KMS-11 (cell line): ENCODE measurements at regions not wholly inside any gene's neighbourhood (a gene's known extent, or its start where the extent isn't known, plus 50 kb on each side); places are given as distances from the start of the nearest gene placed in this dataset.
"Not testable (repeated sequence)": the region's sequence is repeated elsewhere in the genome, so short reads cannot be mapped to it uniquely, and the experiment has no call there.

Experiments used
- H2AFZ ChIP-seq: fragments of 200-600 bp; sonication (generic); 2 replicates; pipeline ENCODE4 v1.6.1; 2016; ENCODE audit warnings: antibody characterized with exemption, mixed run types, low read depth
- H3K27ac ChIP-seq: fragments of 200-600 bp; sonication (generic); 2 replicates; pipeline ENCODE4 v1.6.1; 2016; ENCODE audit warnings: mild to moderate bottlenecking, mixed run types
- H3K27me3 ChIP-seq: fragments of 200-600 bp; sonication (generic); 2 replicates; pipeline ENCODE4 v1.6.1; 2017; ENCODE audit warnings: mild to moderate bottlenecking, low read depth, mixed run types, moderate library complexity; ENCODE audit not compliant: insufficient read depth
- H3K36me3 ChIP-seq: fragments of 200-600 bp; sonication (generic); 2 replicates; pipeline ENCODE4 v1.6.1; 2017; ENCODE audit warnings: mild to moderate bottlenecking, mixed run types; ENCODE audit not compliant: insufficient read depth
- H3K4me1 ChIP-seq: fragments of 200-600 bp; sonication (generic); 2 replicates; pipeline ENCODE4 v1.6.1; 2016; ENCODE audit warnings: mild to moderate bottlenecking, low read depth, mixed run types; ENCODE audit not compliant: poor library complexity, severe bottlenecking
- H3K4me2 ChIP-seq: fragments of 200-600 bp; sonication (generic); 2 replicates; pipeline ENCODE4 v1.7.0; 2016; ENCODE audit warnings: mild to moderate bottlenecking, mixed run types
- H3K4me3 ChIP-seq: fragments of 200-600 bp; sonication (generic); IDR thresholded peaks from 2 replicates; pipeline ENCODE4 v1.6.1; 2017; ENCODE audit warnings: low read depth, low read length, mixed read lengths; ENCODE audit not compliant: insufficient read depth
- H3K79me2 ChIP-seq: fragments of 200-600 bp; sonication (generic); 2 replicates; pipeline ENCODE4 v1.6.1; 2016; ENCODE audit warnings: low read depth, mixed run types; ENCODE audit not compliant: insufficient read depth
- H3K9ac ChIP-seq: fragments of 200-600 bp; sonication (generic); 2 replicates; pipeline ENCODE4 v1.6.1; 2016; ENCODE audit warnings: mild to moderate bottlenecking, mixed run types
- H4K20me1 ChIP-seq: fragments of 200-600 bp; sonication (generic); 2 replicates; pipeline ENCODE4 v1.6.1; 2016; ENCODE audit warnings: mild to moderate bottlenecking, mixed run types; ENCODE audit not compliant: insufficient read depth
- TF ChIP-seq, protein P1 (sequence below): fragments of 200-600 bp; sonication (generic); conservative IDR thresholded peaks from 2 replicates; pipeline ENCODE4 v1.6.1; 2017; ENCODE audit warnings: low read depth, mild to moderate bottlenecking, antibody characterized with exemption, low read length, moderate library complexity, mixed read lengths

DNA sequence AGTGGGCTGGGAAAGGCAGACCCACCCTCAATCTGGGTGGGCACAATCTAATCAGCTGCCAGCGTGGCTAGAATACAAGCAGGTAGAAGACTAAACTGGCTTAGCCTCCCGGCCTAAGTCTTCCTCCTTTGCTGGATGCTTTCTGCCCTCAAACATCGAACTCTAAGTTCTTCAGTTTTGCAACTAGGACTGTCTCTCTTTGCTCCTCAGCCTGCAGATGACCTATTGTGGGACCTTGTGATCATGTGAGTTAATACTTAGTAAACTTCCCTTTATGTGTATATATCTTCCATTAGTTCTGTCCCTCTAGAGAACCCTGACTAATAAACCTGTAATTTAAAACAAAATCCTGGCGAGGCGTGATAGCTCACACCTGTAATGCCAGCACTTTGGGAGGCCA, 51.8 kb upstream of the SLC39A8 start:
- H3K27ac ChIP-seq, H3K36me3 ChIP-seq, H3K27me3 ChIP-seq, H4K20me1 ChIP-seq, H2AFZ ChIP-seq, H3K4me2 ChIP-seq, H3K79me2 ChIP-seq, H3K4me1 ChIP-seq, H3K9ac ChIP-seq, H3K4me3 ChIP-seq: not testable (repeated sequence)

DNA sequence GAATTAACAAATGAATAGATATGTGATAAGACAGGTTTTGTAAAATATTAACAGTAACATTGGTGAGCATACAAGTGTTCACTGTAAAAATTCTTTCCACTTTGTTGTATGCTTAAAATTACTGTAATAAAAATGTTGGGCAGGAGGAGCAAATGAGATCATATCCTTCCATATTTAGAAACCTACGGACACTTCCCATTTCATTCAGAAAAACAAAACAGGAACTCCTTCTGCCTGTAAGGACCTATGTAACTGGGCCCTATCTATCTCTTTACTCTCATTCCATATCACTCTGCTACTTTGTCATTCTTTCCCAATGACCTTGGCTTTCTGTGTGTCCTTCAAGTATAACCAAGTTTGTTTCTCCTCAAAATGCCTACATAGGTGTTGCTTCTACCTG, 53.7 kb upstream of the SLC39A8 start:
- Histone ChIP-seq H3K79me2 (no peaks in the 10 kb centered on the region), H3K4me1 (no peaks in the 10 kb centered on the region), H3K27ac (no peak overlapping the region), H3K4me2 (no peak overlapping the region), H2AFZ (no peak overlapping the region), H3K36me3 (no peaks in the 10 kb centered on the region), H3K9ac (no peak overlapping the region), H3K4me3 (no peak overlapping the region), H4K20me1 (no peaks in the 10 kb centered on the region), H3K27me3 (no peaks in the 10 kb centered on the region)
- TF ChIP-seq, protein P1, sequence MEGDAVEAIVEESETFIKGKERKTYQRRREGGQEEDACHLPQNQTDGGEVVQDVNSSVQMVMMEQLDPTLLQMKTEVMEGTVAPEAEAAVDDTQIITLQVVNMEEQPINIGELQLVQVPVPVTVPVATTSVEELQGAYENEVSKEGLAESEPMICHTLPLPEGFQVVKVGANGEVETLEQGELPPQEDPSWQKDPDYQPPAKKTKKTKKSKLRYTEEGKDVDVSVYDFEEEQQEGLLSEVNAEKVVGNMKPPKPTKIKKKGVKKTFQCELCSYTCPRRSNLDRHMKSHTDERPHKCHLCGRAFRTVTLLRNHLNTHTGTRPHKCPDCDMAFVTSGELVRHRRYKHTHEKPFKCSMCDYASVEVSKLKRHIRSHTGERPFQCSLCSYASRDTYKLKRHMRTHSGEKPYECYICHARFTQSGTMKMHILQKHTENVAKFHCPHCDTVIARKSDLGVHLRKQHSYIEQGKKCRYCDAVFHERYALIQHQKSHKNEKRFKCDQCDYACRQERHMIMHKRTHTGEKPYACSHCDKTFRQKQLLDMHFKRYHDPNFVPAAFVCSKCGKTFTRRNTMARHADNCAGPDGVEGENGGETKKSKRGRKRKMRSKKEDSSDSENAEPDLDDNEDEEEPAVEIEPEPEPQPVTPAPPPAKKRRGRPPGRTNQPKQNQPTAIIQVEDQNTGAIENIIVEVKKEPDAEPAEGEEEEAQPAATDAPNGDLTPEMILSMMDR, result no peak

DNA sequence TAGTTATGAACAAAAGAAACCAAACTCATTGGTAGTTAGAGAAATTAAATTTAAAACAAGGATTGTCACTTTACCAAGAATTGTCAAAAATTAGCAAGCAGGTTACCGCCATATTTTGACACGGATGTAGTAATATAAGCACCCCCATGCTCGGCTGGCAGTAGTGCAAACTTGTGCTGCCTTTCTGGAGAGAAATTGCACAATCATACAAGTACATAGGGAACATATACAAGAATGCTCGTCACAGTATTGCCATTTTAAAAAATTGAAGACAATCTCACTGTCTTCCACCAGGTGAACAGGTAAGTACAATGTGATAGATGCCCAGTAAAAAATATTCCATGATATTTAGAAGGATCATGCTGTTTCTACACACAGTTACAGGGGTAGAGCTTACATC, 55.6 kb upstream of the SLC39A8 start:
- H3K4me3 ChIP-seq, result no peak overlapping the region
- TF ChIP-seq, protein P1, result no peak

DNA sequence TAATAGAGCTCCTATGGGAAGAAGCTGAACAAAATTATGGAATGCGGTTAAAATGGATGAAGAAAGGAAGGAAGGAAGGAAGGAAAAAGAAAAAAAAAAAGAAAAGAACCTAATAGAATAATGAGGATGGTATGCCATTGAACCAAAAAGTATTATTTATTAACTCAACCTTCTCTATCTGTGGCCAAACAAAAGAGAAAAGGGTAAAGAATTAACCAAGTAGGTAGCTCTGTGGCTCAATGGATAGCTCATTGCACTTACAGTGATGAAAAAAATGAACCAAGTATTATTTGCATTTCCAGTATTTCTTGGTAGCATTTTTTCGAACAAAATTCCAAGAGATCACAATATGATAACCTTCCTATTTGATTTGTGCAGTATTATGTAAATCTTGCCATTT, 56.9 kb upstream of the SLC39A8 start:
- Histone ChIP-seq H3K4me1 (no peaks in the 10 kb centered on the region), H3K36me3 (no peaks in the 10 kb centered on the region), H3K27me3 (no peaks in the 10 kb centered on the region), H3K9ac (no peak overlapping the region), H4K20me1 (no peaks in the 10 kb centered on the region), H3K79me2 (no peaks in the 10 kb centered on the region), H3K4me3 (no peak overlapping the region), H3K27ac (no peak overlapping the region), H2AFZ (no peak overlapping the region), H3K4me2 (no peak overlapping the region)
- TF ChIP-seq, protein P1, result no peak

More for the DNA sequence above, 55.6 kb upstream of the SLC39A8 start:
- Histone ChIP-seq H3K4me2 (no peak overlapping the region), H3K9ac (no peak overlapping the region), H3K36me3 (no peaks in the 10 kb centered on the region), H2AFZ (no peak overlapping the region), H3K79me2 (no peaks in the 10 kb centered on the region), H4K20me1 (no peaks in the 10 kb centered on the region), H3K27ac (no peak overlapping the region), H3K4me1 (no peaks in the 10 kb centered on the region), H3K27me3 (no peaks in the 10 kb centered on the region)

DNA sequence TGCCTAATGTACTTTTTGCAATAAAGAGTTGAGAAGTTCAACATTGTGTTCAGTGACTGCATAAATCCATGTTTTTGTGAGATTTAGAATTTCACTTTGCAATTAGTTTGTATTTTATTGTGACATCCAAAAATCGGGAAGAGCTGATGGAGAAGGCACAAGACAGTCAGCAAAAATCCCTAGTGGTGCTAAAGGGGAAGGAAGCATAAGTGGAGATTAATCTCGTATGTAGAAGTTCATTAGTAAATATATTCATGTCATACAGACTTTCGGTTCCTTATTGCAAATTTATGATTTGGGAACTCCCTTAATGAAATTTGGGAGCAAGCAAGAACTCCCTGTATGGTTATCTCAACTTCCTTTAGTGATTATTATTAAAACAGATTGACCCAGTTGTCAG, 57.8 kb upstream of the SLC39A8 start:
- H2AFZ ChIP-seq, result no peak overlapping the region
- H3K9ac ChIP-seq, result no peak overlapping the region
- no peaks in the 10 kb centered on the region for H3K4me1 ChIP-seq
- H3K36me3 ChIP-seq, result no peaks in the 10 kb centered on the region
- no peaks in the 10 kb centered on the region for H4K20me1 ChIP-seq
- no peaks in the 10 kb centered on the region for H3K27me3 ChIP-seq
- H3K4me2 ChIP-seq, result no peak overlapping the region
- H3K79me2 ChIP-seq, result no peaks in the 10 kb centered on the region
- TF ChIP-seq, protein P1, result no peak
- no peak overlapping the region for H3K4me3 ChIP-seq
- H3K27ac ChIP-seq, result no peak overlapping the region
